ENCODE measurements at regions not wholly inside any gene's neighbourhood (a gene's known extent, or its start where the extent isn't known, plus 50 kb on each side); places are given as distances from the start of the nearest gene placed in this dataset.

DNA sequence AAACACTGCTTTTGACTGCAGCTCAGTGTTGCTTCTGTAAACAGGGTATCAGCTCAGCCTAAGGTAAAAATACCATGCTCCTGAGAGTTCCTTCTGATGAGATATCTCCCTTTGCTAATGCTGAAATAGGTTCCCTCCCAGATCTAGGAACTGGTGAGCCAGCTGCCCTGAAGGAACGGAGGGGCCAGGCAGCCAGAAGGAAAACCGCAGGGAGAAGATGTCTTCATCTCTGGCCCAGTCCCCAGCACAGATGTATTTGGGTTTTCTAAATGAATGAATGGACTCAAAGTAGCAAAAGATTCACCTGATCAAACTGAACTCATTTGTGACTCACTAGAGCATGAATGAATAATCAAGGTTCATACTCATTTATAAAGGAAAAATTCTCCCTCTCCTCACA is 247.8 kb downstream of the MSRB3 start:
- TF ChIP-seq, protein P1, sequence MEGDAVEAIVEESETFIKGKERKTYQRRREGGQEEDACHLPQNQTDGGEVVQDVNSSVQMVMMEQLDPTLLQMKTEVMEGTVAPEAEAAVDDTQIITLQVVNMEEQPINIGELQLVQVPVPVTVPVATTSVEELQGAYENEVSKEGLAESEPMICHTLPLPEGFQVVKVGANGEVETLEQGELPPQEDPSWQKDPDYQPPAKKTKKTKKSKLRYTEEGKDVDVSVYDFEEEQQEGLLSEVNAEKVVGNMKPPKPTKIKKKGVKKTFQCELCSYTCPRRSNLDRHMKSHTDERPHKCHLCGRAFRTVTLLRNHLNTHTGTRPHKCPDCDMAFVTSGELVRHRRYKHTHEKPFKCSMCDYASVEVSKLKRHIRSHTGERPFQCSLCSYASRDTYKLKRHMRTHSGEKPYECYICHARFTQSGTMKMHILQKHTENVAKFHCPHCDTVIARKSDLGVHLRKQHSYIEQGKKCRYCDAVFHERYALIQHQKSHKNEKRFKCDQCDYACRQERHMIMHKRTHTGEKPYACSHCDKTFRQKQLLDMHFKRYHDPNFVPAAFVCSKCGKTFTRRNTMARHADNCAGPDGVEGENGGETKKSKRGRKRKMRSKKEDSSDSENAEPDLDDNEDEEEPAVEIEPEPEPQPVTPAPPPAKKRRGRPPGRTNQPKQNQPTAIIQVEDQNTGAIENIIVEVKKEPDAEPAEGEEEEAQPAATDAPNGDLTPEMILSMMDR (conservative IDR thresholded peaks at IDR 0.05; ENCODE audit: low read depth, low read length), result no peak
- no peak for TF ChIP-seq EZH2 (IDR thresholded peaks at IDR 0.05; ENCODE audit: borderline replicate concordance, low read depth, low read length, poor library complexity, severe bottlenecking)
